Pancreas (tissue), 10 donors: ENCODE measurements at regions not wholly inside any gene's neighbourhood (a gene's known extent, or its start where the extent isn't known, plus 50 kb on each side); places are given as distances from the start of the nearest gene placed in this dataset.

Source experiments
- ATAC-seq, 4 donors: fragments of 200-7000 bp; cut with Tn5 transposase; one replicate each; pipeline versions ENCODE4 v1.8.0 to v1.9.1; 2020; ENCODE audit warnings: mild to moderate bottlenecking in 4 of 4, moderate library complexity in 4 of 4
- DNase-seq, 6 donors: peaks; one replicate each; pipeline ENCODE4 v3.0.0-alpha.2; 2020
- FAIRE-seq: peaks from 2 replicates; lab custom pipeline; 2012; peaks lifted over from hg19 to GRCh38; lab: Jason Lieb, UNC
- H3K27ac ChIP-seq, 4 donors: fragments of 200-600 bp; sonication (generic); 1 replicate in 3 of 4; 2 replicates in 1 of 4; pipeline versions ENCODE4 v1.5.0 to v1.8.0; 2020
- H3K27me3 ChIP-seq, 4 donors: fragments of 200-600 bp; one replicate each; pipeline ENCODE4 v1.8.0; 2021
- H3K36me3 ChIP-seq, 3 donors: fragments of 200-600 bp; sonication (generic) in 1 of 3; one replicate each; pipeline versions ENCODE4 v1.5.0 to v1.8.0; 2020 to 2021
- H3K4me1 ChIP-seq, 3 donors: fragments of 200-600 bp; one replicate each; pipeline ENCODE4 v1.8.0; 2021
- H3K4me3 ChIP-seq, 4 donors: fragments of 200-600 bp; sonication (generic) in 2 of 4; one replicate each; pipeline versions ENCODE4 v1.5.0 to v1.8.0; 2020 to 2021
- H3K9me3 ChIP-seq, 4 donors: fragments of 200-600 bp; one replicate each; pipeline ENCODE4 v1.8.0; 2021
- CTCF ChIP-seq, 4 donors: fragments of 200-600 bp; sonication (generic) in 3 of 4; IDR thresholded peaks; one replicate each; pipeline versions ENCODE4 v1.5.0 to v1.8.0; 2021; ENCODE audit warnings: antibody characterized with exemption in 4 of 4
- WGBS, 2 donors: extraction: QIAGEN DNeasy Blood & Tissue Kit; methylation state at CpG; one replicate each; pipeline ENCODE4 v1.1.7; 2013; 5-methylcytosine and 5-hydroxymethylcytosine counted together
- intact Hi-C, 3 donors: fragments of 100-400 bp; cut with DNase I; formaldehyde crosslinking; loops; one replicate each; pipeline versions ENCODE4 v1.11.1 to v1.14.2; 2022
- donor health status: healthy with polysubstance abuse.
- donor health status: DM: no; HTN: no; CAD: no; lungs with moderate emphysema.
- donor health status: DM: no; HTN: no; CAD: no.
- donor health status: control.
- donor health status: control.
- donor health status: Bipolar disorder and iron deficiency.
- donor health status: DM: yes; HTN: yes; CAD: no.
- donor health status: DM: no; HTN: no; CAD: no.
- donor health status: DM: no; HTN: no; CAD: no.
- donor health status: DM: yes; HTN: yes; CAD: no.

GRCh38 chr6:101281266-101281665, 112.2 kb upstream of the GRIK2 start:
- peak in 2 of 4 donors; percentile 51 to 78 for ATAC-seq
- no peak for TF ChIP-seq CTCF (IDR thresholded peaks at IDR 0.05)
- Histone ChIP-seq H3K27me3 (no peaks in the 10 kb centered on the region), H3K27ac (no peak overlapping the region), H3K4me3 (no peak overlapping the region), H3K36me3 (no peaks in the 10 kb centered on the region), H3K9me3 (no peaks in the 10 kb centered on the region), H3K4me1 (no peaks in the 10 kb centered on the region)
- no peak for DNase-seq
- FAIRE-seq = no peak
- intact Hi-C loops = no loop called here

- H3K4me1 ChIP-seq = no peaks in the 10 kb centered on the region
- H3K27me3 ChIP-seq = no peaks in the 10 kb centered on the region
- TF ChIP-seq CTCF (IDR thresholded peaks at IDR 0.05) = no peak
- no peak overlapping the region for H3K4me3 ChIP-seq
- H3K27ac ChIP-seq = no peak overlapping the region
- peak in 1 of 6 donors; percentile 23 for DNase-seq
- no peak for FAIRE-seq
- intact Hi-C loops = no loop called here
- 79 to 87% methylated on average over 6 of the region's 6 CpGs for WGBS, 2 donors
- H3K9me3 ChIP-seq = no peaks in the 10 kb centered on the region
- ATAC-seq = no peak
- no peaks in the 10 kb centered on the region for H3K36me3 ChIP-seq
Observed at GRCh38 chr6:101284131-101284530, 109.4 kb upstream of the GRIK2 start.

GRCh38 chr6:101286146-101286545, 107.4 kb upstream of the GRIK2 start:
- no peaks in the 10 kb centered on the region for H3K4me1 ChIP-seq
- no peak for ATAC-seq
- no peaks in the 10 kb centered on the region for H3K27me3 ChIP-seq
- no peak for FAIRE-seq
- no peak for TF ChIP-seq CTCF (IDR thresholded peaks at IDR 0.05)
- 36 to 37% methylated on average over 2 of the region's 2 CpGs for WGBS, 2 donors
- DNase-seq = no peak
- no peak overlapping the region for H3K4me3 ChIP-seq
- no peak overlapping the region for H3K27ac ChIP-seq
- intact Hi-C loops = no loop called here
- no peaks in the 10 kb centered on the region for H3K9me3 ChIP-seq
- no peaks in the 10 kb centered on the region for H3K36me3 ChIP-seq

- intact Hi-C loops = no loop called here
- Histone ChIP-seq H3K36me3 (no peaks in the 10 kb centered on the region), H3K9me3 (no peaks in the 10 kb centered on the region), H3K4me1 (no peaks in the 10 kb centered on the region), H3K27ac (no peak overlapping the region), H3K4me3 (no peak overlapping the region), H3K27me3 (no peaks in the 10 kb centered on the region)
- WGBS, 2 donors = 63 to 89% methylated on average over 2 of the region's 2 CpGs
- DNase-seq = no peak
- FAIRE-seq = no peak
- ATAC-seq = no peak
- TF ChIP-seq CTCF (IDR thresholded peaks at IDR 0.05) = no peak
Observed at GRCh38 chr6:101290346-101290745, 103.2 kb upstream of the GRIK2 start.

- H3K4me3 ChIP-seq = no peak overlapping the region
Observed at GRCh38 chr6:101294051-101294638, 99.4 kb upstream of the GRIK2 start.

More at GRCh38 chr6:101294051-101294638, 99.4 kb upstream of the GRIK2 start:
- Histone ChIP-seq H3K27ac (no peak overlapping the region), H3K27me3 (no peaks in the 10 kb centered on the region), H3K36me3 (no peaks in the 10 kb centered on the region), H3K9me3 (no peaks in the 10 kb centered on the region), H3K4me1 (no peaks in the 10 kb centered on the region)
- FAIRE-seq (no peak), ATAC-seq (no peak), DNase-seq (no peak)
- intact Hi-C loops = no loop called here
- whole genome bisulfite sequencing, 2 donors = 62 to 80% methylated on average over 5 of the region's 5 CpGs
- TF ChIP-seq CTCF (IDR thresholded peaks at IDR 0.05) = no peak
